WTC11 (cell line): ENCODE measurements at regions not wholly inside any gene's neighbourhood (a gene's known extent, or its start where the extent isn't known, plus 50 kb on each side); places are given as distances from the start of the nearest gene placed in this dataset.

Experiments
- CREB1 ChIP-seq: sonication (generic); formaldehyde crosslinking; IDR thresholded peaks from 2 replicates; pipeline ENCODE4 v1.8.0; 2023; ENCODE audit warnings: mild to moderate bottlenecking, missing genetic modification reagents
- FOXK1 ChIP-seq: sonication (generic); formaldehyde crosslinking; IDR thresholded peaks from 2 replicates; pipeline ENCODE4 v1.8.0; 2022; ENCODE audit warnings: mild to moderate bottlenecking, moderate library complexity, missing genetic modification reagents
- HMGA2 ChIP-seq: fragments of 250-450 bp; sonication (Bioruptor Pico); IDR thresholded peaks from 2 replicates; pipeline ENCODE4 v1.4.0; 2021; ENCODE audit warnings: mild to moderate bottlenecking, moderate library complexity
- NFYB ChIP-seq: sonication (generic); formaldehyde crosslinking; conservative IDR thresholded peaks from 2 replicates; pipeline ENCODE4 v1.8.0; 2022; ENCODE audit warnings: low read depth, missing genetic modification reagents
- TF ChIP-seq, protein P1 (sequence below): fragments of 250-450 bp; sonication (Bioruptor Pico); IDR thresholded peaks from 2 replicates; pipeline ENCODE4 v1.9.0; 2021; ENCODE audit warnings: mild to moderate bottlenecking

DNA sequence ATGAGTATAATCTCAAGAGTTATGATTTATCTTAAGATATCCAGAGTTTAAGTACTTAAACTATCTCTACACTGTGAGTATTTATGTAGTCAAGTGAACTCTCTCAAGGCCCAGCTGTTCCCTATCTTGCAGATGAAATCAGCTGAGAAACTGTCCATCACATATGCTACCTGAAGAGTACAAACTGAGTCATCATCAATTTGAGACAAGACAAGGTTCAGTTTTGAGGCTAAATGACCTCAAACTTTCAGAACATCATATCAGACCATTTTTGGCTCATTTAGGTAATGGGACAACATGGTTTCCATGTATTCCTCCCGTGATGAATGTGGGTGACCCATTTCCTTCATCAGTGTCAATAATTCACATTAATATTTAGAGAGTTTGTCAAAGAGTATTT lies 53.1 kb upstream of the AUTS2 start (continued):
- TF ChIP-seq FOXK1 (CRISPR knock-in tag): no peak
- TF ChIP-seq, protein P1, sequence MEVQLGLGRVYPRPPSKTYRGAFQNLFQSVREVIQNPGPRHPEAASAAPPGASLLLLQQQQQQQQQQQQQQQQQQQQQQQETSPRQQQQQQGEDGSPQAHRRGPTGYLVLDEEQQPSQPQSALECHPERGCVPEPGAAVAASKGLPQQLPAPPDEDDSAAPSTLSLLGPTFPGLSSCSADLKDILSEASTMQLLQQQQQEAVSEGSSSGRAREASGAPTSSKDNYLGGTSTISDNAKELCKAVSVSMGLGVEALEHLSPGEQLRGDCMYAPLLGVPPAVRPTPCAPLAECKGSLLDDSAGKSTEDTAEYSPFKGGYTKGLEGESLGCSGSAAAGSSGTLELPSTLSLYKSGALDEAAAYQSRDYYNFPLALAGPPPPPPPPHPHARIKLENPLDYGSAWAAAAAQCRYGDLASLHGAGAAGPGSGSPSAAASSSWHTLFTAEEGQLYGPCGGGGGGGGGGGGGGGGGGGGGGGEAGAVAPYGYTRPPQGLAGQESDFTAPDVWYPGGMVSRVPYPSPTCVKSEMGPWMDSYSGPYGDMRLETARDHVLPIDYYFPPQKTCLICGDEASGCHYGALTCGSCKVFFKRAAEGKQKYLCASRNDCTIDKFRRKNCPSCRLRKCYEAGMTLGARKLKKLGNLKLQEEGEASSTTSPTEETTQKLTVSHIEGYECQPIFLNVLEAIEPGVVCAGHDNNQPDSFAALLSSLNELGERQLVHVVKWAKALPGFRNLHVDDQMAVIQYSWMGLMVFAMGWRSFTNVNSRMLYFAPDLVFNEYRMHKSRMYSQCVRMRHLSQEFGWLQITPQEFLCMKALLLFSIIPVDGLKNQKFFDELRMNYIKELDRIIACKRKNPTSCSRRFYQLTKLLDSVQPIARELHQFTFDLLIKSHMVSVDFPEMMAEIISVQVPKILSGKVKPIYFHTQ (CRISPR knock-in tag): no peak
- no peak for TF ChIP-seq NFYB (CRISPR knock-in tag)
- no peak for TF ChIP-seq HMGA2 (CRISPR knock-in tag)
- no peak for TF ChIP-seq CREB1
